HG02571 (cell line): ENCODE measurements at regions not wholly inside any gene's neighbourhood (a gene's known extent, or its start where the extent isn't known, plus 50 kb on each side); places are given as distances from the start of the nearest gene placed in this dataset.
"Not testable (repeated sequence)": the region's sequence is repeated elsewhere in the genome, so short reads cannot be mapped to it uniquely, and the experiment has no call there.

ENCODE experiments used
- ATAC-seq: cut with Tn5 transposase; IDR thresholded peaks from one replicate; pipeline ENCODE4 v1.9.1; 2021; ENCODE audit warnings: mild to moderate bottlenecking, moderate library complexity; ENCODE audit not compliant: unreplicated experiment

DNA sequence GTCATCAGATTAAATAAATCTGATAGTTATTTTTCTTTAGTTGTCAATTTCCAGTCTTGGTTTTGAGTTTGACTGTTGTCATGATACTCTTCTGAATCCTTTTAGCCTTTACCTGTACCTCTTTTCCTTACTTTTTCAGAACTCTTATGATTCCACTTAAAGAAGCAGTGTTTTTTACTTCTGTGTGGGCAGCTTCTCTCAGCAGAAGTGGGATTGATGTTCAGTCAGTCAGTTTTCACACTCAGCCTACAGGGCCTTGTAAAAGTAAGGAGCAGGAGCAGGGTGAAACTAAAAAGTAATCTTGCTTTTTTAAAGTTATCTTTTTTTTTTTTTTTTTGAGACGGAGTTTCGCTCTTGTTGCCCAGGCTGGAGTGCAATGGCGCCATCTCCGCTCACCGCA, 75.1 kb downstream of the HAUS1 start:
- no peak for ATAC-seq

DNA sequence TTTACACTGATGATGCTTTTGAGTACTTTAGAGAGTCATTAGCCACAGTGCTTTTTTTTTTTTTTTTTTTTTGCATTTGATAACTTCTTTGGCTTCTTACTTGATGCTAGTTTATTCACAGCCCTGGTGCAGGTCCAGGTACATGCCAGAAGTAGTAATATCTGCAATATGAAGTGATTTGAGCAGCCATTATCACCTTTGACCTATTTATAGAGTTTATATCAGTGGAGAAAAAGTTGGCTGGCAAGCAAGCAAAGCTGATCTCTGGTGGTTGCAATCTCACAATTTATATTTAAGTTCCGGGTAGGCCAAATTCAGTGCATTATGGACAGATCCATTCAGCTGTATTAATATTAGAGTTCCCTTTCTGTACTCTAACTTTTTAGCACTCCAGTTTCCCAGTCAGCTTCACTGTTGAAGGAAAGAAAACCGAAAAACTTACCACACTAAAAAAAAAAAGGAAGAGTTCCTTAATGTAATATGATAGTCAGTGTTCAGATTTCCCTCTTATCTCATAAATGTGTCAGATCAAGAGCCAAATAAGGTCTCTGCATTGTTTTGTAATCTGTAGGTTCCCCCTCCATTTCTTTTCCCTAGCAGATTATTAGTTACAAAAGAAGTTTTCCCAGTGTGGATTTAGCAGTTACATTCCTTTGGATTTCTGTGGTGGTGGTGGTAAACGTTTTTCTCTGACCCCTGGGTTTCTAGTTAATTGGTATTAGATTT, 78.6 kb downstream of the HAUS1 start:
- ATAC-seq, result no peak

DNA sequence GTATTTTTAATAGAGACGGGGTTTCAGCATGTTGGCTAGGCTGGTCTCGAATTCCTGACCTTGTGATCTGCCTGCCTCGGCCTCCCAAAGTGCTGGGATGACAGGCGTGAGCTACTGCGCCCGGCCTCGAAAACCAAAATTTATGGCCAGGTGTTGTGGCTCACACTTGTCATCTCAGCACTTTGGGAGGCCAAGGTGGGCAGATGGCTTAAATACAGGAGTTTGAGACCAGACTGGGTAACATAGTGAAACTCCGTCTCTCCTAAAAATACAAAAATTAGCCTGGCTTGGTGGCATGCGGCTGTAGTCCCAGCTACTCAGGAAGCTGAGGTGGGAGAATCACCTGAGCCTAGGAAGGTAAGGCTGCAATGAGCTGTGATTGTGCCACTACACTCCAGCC, 80.1 kb downstream of the HAUS1 start:
- ATAC-seq, result not testable (repeated sequence)

DNA sequence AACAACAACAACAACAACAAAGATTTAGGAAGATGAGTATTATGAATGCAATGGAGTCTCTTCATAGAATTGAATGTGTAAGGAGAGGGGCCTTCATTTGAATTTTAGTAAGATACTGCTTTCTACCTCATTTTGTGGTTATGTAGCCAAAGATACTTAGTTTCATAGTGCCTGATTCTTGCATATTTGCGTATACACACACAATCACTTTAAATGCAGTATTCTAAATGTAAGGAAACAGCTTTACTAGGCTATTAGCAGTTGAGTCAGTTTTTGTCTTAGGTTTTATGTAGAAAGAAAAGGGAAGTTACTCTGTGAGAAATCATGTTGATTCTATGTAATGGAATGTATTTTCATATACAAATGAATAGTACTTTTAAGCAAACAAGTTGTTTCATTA, 80.5 kb downstream of the HAUS1 start:
- ATAC-seq, result no peak

DNA sequence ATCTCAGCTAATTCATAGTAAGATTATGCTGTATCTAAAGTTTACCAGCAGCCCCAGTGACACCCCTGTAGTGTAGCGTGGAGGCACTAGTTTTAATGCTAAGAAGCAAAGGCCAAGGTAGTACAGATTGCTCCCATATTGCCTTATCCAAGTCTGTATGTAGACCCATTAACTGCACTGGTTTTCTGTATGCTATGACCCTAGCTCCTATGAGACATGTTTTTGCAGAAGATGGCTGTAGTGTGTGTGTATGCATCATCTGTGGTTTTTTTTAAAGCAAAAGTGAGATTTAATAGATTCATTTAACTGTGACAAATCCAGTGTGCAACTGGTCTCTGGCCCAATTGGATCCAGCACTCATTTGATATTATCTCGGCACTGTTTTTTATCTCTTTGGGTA, 86.5 kb downstream of the HAUS1 start:
- no peak for ATAC-seq

DNA sequence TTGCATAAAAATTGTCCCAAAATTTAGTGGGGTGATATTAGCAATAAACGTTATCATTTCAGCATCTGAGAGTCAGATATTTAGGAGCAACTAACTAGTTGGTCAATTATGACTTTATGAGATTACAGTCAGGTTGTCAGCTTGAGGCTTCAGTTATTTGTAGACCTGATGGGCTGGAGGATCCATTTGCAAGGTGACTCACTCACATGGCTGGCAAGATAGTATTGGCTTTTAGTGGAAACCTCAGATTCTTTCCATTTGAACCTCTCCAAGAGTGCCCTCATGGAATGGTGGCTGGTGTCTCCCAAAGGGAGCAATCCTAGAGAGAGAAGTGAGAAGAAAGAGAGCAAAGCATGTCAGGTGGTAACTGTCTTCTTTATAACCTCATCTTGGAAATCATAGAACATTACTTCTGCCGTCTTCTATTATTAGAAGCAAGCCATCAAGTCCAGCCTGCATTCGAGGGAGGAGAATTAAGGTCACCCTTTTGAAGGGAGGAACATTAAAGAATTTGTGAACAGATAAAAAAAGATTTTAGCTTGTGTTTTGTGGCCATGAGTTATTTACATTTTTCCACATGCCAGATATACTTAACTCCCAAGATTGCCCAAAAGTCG, 92.5 kb downstream of the HAUS1 start:
- no peak for ATAC-seq

DNA sequence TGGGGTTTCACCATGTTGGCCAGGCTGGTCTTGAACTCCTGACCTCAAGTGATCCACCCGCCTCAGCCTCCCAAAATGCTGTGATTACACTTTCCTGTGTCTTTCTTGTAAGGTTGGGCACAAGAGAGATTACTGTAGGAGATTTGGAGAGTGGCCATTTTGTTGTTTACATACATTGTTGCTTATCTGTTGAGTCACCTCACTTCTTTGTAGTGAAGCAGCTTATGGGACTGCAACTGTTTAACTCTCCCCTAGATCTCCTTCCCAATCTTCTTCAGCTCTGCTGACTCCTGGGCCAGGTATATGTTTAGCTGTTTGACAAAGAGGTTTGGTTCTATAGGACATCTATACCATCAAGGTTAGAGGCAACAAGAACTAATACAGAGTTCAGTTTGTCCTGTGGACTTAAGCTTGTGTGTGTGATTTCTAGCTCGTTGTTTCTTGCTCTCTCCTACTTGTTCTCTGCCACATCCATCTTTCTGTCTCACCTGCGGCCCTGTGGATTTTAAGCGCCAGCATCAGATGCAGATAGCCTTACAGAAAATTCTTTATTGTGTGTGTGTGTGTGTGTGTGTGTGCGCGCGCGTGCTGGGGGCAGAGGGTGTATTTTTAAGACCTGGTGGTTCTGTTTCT, 95.4 kb downstream of the HAUS1 start:
- ATAC-seq, result no peak

DNA sequence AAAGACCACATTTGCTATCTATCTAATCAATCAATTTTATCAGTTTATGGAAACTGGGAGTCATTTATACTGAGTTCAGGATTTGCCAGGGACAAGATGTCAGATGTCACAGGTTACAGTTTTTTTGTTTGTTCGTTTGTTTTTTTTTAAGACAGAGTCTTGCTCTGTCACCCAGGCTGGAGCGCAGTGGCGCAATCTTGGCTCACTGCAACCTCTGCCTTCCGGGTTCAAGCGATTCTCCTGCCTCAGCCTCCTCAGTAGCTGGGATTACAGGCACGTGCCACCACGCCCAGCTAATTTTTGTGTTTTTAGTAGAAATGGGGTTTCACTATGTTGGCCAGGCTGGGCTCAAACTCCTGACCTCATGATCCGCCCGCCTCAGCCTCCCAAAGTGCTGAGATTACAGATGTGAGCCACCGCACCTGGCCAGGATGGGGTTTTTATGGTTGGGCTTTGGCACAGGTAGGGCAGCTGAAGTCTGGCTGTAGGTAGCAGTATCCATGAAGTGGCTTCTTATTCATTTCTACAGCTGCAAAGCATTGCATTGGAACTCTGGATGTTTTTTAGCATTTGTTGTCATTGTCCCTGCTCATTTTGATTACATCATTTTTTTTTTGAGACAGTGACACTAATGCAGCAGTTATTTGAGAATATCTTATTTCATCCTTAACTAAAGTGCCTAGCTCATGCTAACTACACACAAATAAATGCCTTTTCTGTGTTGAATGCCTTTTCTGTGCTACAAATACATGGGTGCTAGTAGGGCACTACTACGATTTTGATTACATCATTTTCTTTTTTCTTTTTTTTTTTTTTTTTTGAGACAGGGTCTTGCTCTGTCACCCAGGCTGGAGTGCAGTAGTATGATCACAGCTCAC, 96.2 kb downstream of the HAUS1 start:
- ATAC-seq, result not testable (repeated sequence)

DNA sequence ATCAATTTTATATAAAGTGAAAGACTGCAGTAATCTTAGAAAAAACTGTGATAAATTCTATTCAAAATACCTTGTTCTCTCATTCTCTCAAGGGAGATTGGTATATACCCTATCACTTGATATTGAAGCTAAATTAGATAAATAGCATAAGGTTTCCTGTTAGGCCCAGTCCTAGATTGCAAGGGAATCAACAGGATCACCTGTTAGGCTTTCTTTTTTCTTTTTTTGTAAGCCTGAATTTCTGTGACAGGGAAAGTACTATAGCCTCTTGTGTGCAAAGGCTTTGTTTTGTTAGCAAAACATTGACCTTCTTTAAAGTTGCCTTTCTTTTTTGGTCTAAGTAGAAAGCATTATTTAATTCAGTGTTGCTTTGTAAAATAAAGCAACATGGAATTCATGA, 100.0 kb downstream of the HAUS1 start:
- ATAC-seq, result no peak

DNA sequence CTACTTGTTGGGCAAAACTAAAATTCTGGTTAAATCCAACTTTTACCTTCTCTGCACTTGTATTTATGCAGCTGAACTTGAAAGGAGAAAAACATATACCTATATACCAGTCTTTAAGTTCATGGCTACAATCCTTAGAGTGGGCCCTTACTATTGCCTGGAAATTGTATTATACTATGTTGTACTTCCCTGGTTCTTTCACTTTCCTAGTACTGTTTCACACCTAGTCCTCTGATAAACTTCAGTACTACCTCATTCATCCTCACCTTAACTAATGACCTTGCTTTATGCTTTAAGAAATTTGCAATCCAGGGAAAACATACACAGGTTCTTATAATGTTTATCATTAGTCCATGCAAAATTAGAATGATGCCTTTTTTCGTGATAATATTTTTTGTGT, 103.8 kb downstream of the HAUS1 start:
- ATAC-seq, result no peak

DNA sequence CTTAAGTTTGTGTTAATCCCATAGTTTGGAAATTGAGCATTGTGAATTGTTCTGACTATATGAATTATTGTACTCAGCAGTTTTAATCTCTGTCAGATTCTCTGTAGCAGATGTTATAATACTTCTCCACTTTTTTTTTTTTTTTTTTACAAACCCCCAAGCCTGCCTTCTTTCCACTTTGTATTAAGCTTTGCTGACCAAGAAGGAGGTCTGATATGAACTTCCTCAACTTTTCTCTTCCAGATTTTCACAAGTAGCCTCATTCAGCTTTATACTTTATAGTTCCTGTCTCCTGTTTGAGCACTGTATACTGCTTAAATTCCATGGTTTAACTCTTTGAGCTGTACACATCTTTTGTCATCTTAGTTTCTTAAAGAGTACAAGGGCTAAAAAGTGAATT, 105.0 kb downstream of the HAUS1 start:
- no peak for ATAC-seq

DNA sequence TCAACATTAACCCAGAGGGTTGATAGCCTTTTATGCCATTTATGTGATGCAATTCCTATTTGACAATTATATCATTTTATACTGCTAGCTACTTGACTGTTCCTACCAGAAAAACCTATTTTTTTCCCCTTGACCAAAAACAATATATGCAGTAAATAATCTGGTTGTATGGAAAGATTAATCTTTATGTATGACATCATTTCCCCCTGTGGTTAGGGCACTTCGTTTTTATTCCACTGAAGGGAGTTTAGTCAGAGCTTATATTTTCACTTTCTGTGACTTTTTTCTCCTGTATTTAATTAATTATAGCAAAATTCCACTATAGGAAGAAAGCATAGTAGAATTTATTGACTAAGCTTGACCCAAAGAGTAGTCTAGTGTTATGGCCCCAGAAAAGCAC, 107.6 kb downstream of the HAUS1 start:
- ATAC-seq, result no peak

DNA sequence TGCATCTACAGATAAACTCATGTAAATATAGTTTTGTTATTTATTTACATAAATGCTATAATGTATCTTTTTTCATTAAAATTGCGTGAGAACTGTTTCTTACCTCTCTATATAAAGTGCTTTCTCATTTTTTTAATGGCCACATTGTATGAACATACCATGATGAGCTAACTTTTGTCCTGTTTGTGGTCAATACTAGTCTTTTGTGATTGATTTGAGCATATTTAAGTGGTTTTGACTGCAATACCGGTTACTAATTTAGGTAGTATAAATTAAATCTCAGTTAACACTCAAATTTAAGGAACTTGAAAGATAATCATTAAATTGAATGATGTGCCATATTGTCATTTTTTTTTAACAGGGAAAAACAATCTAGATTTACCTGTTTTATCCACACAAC, 108.2 kb downstream of the HAUS1 start:
- ATAC-seq, result no peak

DNA sequence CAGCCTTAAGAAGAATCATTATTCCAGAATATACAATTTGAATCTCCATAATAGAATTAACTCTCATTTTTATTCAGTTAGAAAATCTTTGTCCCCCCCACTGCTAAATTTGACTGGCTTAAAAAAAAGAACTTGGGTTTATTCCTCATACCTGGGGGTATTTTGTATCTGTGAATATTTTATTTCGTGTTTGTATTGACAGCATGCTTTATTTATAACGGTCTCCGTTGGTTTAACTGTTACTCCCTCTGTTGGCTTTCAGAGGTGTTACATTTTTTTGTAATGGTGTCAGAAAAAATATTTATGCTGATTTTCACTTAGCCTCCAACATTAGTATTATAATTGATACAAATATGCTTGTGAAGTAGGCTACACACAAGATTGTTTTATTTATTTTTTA, 109.1 kb downstream of the HAUS1 start:
- no peak for ATAC-seq

DNA sequence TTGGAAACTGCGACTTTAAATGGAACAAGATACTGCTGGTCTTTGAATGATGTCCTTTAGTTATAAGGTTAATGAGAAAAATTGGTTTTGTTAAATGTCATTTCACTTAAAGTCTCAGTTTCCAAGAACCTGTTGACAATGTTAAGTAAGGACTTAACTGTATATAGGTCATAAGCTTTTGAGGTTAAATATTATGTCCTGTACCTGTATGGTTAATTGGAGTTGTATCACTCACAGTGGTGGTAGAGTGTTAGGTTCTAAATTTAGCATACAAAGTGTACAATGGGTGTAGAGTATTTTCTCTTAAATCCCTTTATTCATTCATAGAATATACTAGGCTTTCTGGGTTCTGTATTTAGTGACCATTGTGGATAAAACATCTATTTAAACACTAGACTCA, 110.2 kb downstream of the HAUS1 start:
- no peak for ATAC-seq

DNA sequence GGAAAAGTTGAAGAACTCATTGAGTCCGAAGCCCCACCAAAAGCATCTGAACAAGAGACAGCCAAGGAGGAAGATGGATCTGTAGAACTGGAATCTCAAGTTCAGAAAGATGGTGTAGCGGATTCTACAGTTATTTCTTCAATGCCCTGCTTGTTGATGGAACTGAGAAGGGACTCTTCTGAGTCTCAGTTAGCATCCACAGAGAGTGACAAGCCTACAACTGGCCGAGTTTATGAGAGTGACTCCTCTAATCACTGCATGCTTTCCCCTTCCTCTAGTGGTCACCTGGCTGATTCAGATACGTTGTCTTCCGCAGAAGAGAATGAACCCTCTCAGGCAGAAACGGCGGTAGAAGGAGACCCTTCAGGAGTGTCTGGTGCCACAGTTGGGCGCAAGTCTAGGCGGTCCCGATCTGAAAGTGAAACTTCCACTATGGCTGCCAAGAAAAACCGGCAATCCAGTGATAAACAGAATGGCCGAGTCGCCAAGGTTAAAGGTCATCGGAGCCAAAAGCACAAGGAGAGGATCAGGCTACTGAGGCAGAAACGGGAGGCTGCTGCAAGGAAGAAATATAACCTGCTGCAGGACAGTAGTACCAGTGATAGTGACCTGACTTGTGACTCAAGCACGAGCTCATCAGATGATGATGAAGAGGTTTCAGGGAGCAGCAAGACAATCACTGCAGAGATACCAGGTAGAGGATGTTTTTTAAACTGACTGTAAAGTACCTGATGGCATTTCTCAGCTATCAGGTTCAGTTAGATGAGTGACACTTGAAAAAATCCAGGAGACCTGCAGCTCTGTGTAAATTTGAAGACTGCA, 111.9 kb downstream of the HAUS1 start:
- no peak for ATAC-seq

DNA sequence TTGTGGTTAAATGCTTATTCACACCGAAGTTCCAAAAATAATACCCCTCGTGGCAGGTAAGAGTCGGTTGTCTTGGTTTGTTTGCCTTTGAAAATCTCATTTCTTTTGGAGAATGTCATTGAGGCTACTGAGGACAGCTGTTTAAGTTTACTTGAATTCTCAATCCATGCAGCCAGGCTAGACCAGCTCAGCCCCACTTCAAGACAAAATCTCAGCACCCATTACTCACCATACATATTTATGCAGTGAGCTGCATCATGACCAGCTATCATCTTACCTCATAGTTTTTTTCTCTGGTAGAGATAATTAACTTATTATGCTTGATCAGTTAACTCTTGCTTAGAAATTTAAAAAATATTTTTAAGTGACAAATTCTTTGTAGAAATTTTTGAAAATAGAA, 115.9 kb downstream of the HAUS1 start:
- no peak for ATAC-seq

DNA sequence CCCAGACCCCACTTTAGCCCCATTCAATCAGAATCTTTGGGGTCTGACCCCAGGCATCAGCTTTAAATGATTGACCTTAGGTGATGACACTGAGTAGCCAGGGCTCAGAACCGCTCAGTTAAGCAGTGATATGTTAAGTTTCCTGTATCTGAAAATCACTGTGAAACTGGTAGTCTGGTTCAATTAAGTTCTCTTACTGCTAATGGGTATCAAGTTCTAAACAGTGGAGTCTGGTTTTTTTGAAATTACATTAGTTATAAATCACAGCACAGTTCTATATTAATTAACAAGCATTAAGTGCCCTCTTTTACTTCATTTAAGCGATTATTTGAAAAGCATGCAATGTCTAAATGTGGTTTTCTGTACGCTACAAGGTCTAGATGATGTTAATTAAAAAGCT, 117.9 kb downstream of the HAUS1 start:
- ATAC-seq, result no peak

DNA sequence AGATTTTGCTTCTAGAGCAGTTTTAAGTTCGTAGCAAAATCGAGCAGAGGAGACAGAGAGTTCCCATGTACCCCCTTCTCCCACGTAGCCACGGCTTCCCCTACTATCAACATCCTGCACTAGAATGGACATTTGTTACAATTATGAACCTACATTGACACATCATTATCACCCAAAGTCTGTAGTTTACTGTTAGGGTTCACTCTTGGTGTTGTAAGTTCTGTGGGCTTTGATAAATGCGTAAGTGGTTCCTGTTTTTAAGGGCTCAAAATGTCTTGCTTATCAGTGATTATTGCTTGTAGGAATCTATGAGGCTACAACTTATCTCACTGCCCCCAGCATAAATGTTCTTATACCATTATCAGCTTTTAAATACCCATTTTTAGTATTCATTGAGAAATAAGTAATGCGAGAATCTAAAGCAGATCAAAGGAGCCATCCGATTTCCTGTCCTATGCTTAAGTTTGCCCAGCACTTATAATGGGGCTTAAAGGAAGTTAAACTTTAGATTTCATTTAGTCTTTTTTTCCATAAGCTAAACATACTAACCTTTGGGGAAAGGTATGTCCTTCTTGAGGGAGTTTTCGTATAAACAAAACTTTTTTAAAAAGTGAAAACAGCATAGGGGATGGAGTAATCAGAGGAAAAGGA, 118.7 kb downstream of the HAUS1 start:
- ATAC-seq, result no peak

DNA sequence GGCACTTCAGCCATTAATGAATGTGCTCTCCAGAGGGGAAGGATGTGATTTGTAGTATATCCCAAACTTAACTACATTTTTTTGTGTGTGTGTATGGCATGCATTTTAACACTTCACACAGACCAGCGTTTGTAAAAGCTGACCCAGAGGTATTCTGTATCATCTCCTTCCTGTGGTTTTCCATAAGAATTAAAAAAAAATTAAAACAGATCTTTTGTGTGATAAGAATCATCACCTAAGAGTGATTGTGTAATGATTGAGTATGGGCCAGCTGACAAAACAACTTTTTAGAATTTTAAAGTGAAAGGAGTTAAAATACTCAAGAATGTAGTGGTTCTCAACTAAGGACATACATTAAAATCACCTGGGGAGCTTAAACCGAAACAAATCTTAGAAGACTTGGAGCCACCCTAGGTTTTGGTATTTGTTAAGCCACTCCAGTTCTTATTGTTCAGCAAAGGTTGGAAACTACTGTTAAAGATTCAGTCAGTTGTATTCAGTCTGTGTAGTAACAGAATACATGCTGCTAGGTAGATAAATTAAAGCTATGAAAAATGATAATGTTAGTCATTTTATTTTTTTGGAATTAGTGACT, 120.1 kb downstream of the HAUS1 start:
- ATAC-seq, result no peak
